Liver (tissue), 3 donors: ENCODE measurements at regions not wholly inside any gene's neighbourhood (a gene's known extent, or its start where the extent isn't known, plus 50 kb on each side); places are given as distances from the start of the nearest gene placed in this dataset.

ENCODE experiments used
- ATF3 ChIP-seq: IDR thresholded peaks from 2 replicates; pipeline ENCODE4 v1.6.1; 2016; ENCODE audit warnings: antibody characterized with exemption
- CTCF ChIP-seq: fragments of 150-350 bp; IDR thresholded peaks from 2 replicates; pipeline ENCODE4 v1.5.1; 2017; ENCODE audit warnings: improper control_type of control experiment, low read depth, low read length; ENCODE audit not compliant: missing input control
- EGR1 ChIP-seq, 2 donors: IDR thresholded peaks; 2 replicates each; pipeline ENCODE4 v1.6.1; 2016 to 2018; ENCODE audit warnings: antibody characterized with exemption in 2 of 2, low read depth in 2 of 2
- FOXA2 ChIP-seq: IDR thresholded peaks from 2 replicates; pipeline ENCODE4 v1.6.1; 2016; ENCODE audit warnings: antibody characterized with exemption
- GABPA ChIP-seq, 2 donors: IDR thresholded peaks in 1 of 2; conservative IDR thresholded peaks in 1 of 2; 2 replicates each; pipeline ENCODE4 v1.6.1; 2016; ENCODE audit warnings: antibody characterized with exemption in 2 of 2, mild to moderate bottlenecking in 1 of 2, moderate library complexity in 1 of 2
- JUND ChIP-seq, 2 donors: IDR thresholded peaks; 2 replicates each; pipeline ENCODE4 v1.6.1; 2016; ENCODE audit warnings: antibody characterized with exemption in 2 of 2
- MAX ChIP-seq: IDR thresholded peaks from 2 replicates; pipeline ENCODE4 v1.6.1; 2016; ENCODE audit warnings: antibody characterized with exemption
- RAD21 ChIP-seq, 2 donors: IDR thresholded peaks; 2 replicates each; pipeline ENCODE4 v1.6.1; 2016; ENCODE audit warnings: antibody characterized with exemption in 2 of 2, mild to moderate bottlenecking in 2 of 2
- REST ChIP-seq: IDR thresholded peaks from 2 replicates; pipeline ENCODE4 v1.6.1; 2016; ENCODE audit warnings: antibody characterized with exemption, mild to moderate bottlenecking
- SP1 ChIP-seq: IDR thresholded peaks from 2 replicates; pipeline ENCODE4 v1.6.1; 2018; ENCODE audit warnings: antibody characterized with exemption, mild to moderate bottlenecking
- TAF1 ChIP-seq: conservative IDR thresholded peaks from 2 replicates; pipeline ENCODE4 v1.6.1; 2016; ENCODE audit warnings: antibody characterized with exemption, mild to moderate bottlenecking
- YY1 ChIP-seq: IDR thresholded peaks from 2 replicates; pipeline ENCODE4 v1.6.1; 2016; ENCODE audit warnings: antibody characterized with exemption, mild to moderate bottlenecking
- ZBTB33 ChIP-seq: IDR thresholded peaks from 2 replicates; pipeline ENCODE4 v1.6.1; 2016; ENCODE audit warnings: antibody characterized with exemption
- donor health status: healthy.
- donor health status: healthy.

- TF ChIP-seq CTCF, result no peak
- TF ChIP-seq TAF1, result no peak
- no peak for TF ChIP-seq MAX
- no peak for TF ChIP-seq SP1
- TF ChIP-seq GABPA (IDR thresholded peaks at IDR 0.05 in 1 of 2, conservative IDR thresholded peaks at IDR 0.05 in 1 of 2), result no peak
- no peak for TF ChIP-seq RAD21 (IDR thresholded peaks at IDR 0.05)
- TF ChIP-seq JUND (IDR thresholded peaks at IDR 0.05), result no peak
- TF ChIP-seq REST, result no peak
- no peak for TF ChIP-seq YY1
- TF ChIP-seq ATF3, result no peak
- TF ChIP-seq FOXA2, result no peak
- TF ChIP-seq EGR1 (IDR thresholded peaks at IDR 0.05; ENCODE audit: low read depth in 2 of 2), result no peak
- TF ChIP-seq ZBTB33, result no peak
Observed at GRCh38 chr3:29186131-29186599, 94.7 kb upstream of the RBMS3 start.
